Nephron progenitor cell (in vitro differentiated cells): ENCODE measurements at regions not wholly inside any gene's neighbourhood (a gene's known extent, or its start where the extent isn't known, plus 50 kb on each side); places are given as distances from the start of the nearest gene placed in this dataset.

Experiments used
- DNase-seq: peaks from one replicate; pipeline ENCODE4 v3.0.0; 2021
- H3K27ac Mint-ChIP-seq: 2 replicates; pipeline ENCODE4 v1.8.0; 2021; ENCODE audit warnings: mild to moderate bottlenecking, moderate library complexity, mixed read lengths
- H3K27me3 Mint-ChIP-seq: 2 replicates; pipeline ENCODE4 v1.8.0; 2021; ENCODE audit warnings: mild to moderate bottlenecking, low read depth, mixed read lengths; ENCODE audit not compliant: poor library complexity
- H3K36me3 Mint-ChIP-seq: 2 replicates; pipeline ENCODE4 v1.8.0; 2021; ENCODE audit warnings: low read depth, mixed read lengths
- H3K4me1 Mint-ChIP-seq: 2 replicates; pipeline ENCODE4 v1.8.0; 2021; ENCODE audit warnings: mixed read lengths
- H3K4me3 Mint-ChIP-seq: 2 replicates; pipeline ENCODE4 v1.8.0; 2021; ENCODE audit warnings: mild to moderate bottlenecking, moderate library complexity, mixed read lengths
- H3K9me3 Mint-ChIP-seq: 2 replicates; pipeline ENCODE4 v1.8.0; 2021; ENCODE audit warnings: mild to moderate bottlenecking, moderate library complexity, mixed read lengths
- TF ChIP-seq, protein P1 (sequence below): fragments of 200-600 bp; sonication (generic); IDR thresholded peaks from 2 replicates; pipeline ENCODE4 v1.5.0; 2021; ENCODE audit warnings: antibody characterized with exemption

DNA sequence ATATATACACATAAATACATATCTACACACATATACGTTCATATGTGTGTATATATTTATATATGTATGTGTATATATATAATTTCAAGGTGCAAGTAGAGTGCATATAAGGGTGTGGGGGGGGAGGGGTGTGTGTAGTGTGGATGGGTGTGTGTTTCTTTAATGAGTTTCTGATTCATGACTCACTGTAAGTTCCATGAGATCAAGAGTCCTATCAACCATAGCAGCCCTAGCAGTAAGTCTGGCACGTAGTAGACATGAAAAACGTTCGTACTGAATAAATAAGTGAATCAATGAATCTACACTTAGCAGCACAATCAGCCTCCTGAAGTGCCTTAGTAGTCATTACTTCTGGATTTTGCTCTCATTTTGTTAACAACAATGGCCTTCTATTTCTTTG lies 61.9 kb upstream of the KRTAP11-1 start:
- Mint-ChIP-seq H3K27ac (no peak overlapping the region), H3K9me3 (peaks cover 4% of the 10 kb centered on the region), H3K4me1 (no peaks in the 10 kb centered on the region), H3K36me3 (no peaks in the 10 kb centered on the region), H3K4me3 (no peak overlapping the region), H3K27me3 (peaks cover 11% of the 10 kb centered on the region)
- TF ChIP-seq, protein P1, sequence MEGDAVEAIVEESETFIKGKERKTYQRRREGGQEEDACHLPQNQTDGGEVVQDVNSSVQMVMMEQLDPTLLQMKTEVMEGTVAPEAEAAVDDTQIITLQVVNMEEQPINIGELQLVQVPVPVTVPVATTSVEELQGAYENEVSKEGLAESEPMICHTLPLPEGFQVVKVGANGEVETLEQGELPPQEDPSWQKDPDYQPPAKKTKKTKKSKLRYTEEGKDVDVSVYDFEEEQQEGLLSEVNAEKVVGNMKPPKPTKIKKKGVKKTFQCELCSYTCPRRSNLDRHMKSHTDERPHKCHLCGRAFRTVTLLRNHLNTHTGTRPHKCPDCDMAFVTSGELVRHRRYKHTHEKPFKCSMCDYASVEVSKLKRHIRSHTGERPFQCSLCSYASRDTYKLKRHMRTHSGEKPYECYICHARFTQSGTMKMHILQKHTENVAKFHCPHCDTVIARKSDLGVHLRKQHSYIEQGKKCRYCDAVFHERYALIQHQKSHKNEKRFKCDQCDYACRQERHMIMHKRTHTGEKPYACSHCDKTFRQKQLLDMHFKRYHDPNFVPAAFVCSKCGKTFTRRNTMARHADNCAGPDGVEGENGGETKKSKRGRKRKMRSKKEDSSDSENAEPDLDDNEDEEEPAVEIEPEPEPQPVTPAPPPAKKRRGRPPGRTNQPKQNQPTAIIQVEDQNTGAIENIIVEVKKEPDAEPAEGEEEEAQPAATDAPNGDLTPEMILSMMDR = no peak
- no peak for DNase-seq

DNA sequence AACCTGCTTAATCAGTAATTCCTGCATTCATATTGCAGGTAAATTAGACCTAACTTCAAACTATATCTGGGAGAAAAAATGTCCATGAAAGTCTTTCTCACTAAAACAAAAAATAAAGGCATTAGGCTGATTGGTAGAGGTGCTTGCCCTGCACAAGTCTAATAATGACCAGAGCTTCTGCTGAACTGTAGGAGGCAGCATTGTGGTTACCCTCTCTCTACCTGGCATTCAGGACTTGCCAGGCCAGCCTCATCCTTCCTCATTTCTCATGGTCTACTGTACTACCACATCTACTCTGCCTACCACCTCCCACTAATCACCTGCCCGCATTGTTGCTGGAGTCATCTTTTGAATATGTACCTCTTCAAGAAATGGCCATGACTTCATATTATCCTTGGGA lies 60.8 kb upstream of the KRTAP11-1 start:
- no peak for DNase-seq
- TF ChIP-seq, protein P1 = no peak
- H3K36me3 Mint-ChIP-seq = no peaks in the 10 kb centered on the region
- no peaks in the 10 kb centered on the region for H3K4me1 Mint-ChIP-seq
- H3K9me3 Mint-ChIP-seq = peaks cover 4% of the 10 kb centered on the region
- H3K4me3 Mint-ChIP-seq = no peak overlapping the region
- peaks cover 11% of the 10 kb centered on the region for H3K27me3 Mint-ChIP-seq
- H3K27ac Mint-ChIP-seq = no peak overlapping the region

DNA sequence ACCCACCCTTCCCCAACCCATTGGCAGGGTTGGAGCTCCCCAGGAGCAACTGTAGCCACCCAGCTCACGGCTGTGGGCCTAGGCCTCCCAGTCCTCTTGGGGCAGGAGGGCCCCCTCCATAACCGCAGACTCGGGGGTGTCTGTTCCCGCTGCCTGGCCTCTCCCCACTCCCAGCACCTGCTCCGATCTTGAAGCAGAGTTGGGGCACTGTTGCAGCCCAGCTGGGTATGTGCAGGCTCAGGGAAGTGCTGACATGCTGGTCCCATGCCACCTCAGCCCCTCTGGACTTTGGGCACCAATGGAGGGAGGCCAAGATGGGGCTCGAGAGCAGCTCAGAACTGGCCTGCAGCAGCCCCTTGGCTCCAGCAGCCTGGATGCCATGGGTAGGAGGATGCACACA lies 54.8 kb upstream of the KRTAP11-1 start:
- DNase-seq = no peak
- Mint-ChIP-seq H3K27me3 (no peaks in the 10 kb centered on the region), H3K9me3 (no peaks in the 10 kb centered on the region), H3K4me1 (no peaks in the 10 kb centered on the region), H3K27ac (no peak overlapping the region), H3K36me3 (no peaks in the 10 kb centered on the region), H3K4me3 (no peak overlapping the region)
- TF ChIP-seq, protein P1 = no peak

DNA sequence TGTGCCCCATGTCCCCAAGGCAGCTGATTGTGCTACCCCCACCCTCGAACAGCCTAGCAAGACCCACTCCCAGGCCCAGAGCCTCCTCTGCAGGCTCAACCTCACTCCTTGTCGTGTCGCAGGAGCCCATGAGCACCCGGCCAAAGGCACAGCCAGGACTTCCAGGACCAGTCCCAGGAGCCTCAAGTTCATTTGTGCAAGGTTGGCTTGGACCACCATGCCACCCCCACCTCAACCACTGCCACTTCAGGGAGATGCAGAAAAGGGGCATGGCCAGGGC lies 54.4 kb upstream of the KRTAP11-1 start:
- no peaks in the 10 kb centered on the region for H3K27me3 Mint-ChIP-seq
- TF ChIP-seq, protein P1 = no peak
- no peaks in the 10 kb centered on the region for H3K36me3 Mint-ChIP-seq
- H3K4me3 Mint-ChIP-seq = no peak overlapping the region
- no peak overlapping the region for H3K27ac Mint-ChIP-seq
- DNase-seq = no peak
- H3K9me3 Mint-ChIP-seq = no peaks in the 10 kb centered on the region
- no peaks in the 10 kb centered on the region for H3K4me1 Mint-ChIP-seq

DNA sequence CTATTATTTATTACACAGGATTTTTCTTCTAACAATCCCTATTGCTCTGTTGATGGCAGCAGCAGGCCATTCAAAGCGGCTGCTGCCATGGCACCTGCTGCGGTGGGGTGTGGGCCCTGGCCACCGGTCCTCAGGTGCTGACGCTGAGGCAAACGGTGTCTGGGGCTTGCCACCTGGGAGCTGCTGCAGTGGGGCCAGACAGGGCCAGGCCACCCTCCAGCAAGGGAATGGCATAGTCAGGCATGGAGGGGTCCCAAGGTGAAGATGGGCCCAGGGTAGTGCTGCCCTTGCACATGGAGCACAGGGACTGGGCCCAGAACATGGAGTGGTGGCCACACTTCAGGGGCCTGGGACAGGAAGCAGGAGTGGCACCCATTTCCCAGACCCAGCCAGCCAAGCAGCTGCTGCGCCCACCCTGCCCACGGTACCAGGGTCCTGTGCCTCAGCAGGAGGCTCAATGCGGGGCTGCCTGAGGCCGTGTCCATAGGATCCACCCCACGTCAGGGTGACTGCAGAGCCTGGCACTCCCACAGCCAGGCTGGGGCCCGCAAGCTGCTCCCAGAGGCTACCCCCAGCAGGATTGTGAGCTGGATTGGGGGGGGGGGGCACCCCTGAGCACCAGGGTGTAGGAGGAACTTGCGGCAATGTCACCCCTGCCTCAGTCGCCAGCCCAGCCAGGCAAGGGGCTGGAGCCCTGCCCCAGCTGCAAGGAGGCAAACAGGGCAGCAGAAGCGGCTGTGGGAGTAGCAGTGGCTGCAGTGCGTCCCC lies 53.9 kb upstream of the KRTAP11-1 start:
- DNase-seq = no peak
- Mint-ChIP-seq H3K36me3 (no peaks in the 10 kb centered on the region), H3K27ac (no peak overlapping the region), H3K4me1 (no peaks in the 10 kb centered on the region), H3K9me3 (peaks cover under 1% of the 10 kb centered on the region), H3K4me3 (no peak overlapping the region), H3K27me3 (no peaks in the 10 kb centered on the region)
- TF ChIP-seq, protein P1 = no peak

DNA sequence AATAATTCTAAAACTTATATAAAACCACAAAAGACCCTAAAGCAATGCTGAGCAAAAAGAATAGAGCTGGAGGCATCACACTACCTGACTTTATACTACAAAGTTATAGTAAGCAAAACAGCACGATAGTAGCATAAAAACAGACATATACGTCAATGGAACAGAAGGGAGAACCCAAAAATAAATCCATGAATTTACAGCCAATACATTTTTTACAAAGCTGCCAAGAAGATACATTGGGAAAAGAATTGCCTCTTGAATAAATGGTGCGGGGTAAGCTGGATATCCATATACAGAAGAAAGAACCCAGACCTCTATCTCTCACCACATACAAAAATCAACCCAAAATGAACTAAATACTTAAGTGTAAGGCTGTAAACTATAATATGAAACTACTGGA lies 51.3 kb upstream of the KRTAP11-1 start:
- Mint-ChIP-seq H3K27me3 (no peaks in the 10 kb centered on the region), H3K9me3 (peaks cover 5% of the 10 kb centered on the region), H3K4me1 (no peaks in the 10 kb centered on the region), H3K27ac (no peak overlapping the region), H3K36me3 (peaks cover 1% of the 10 kb centered on the region), H3K4me3 (no peak overlapping the region)
- TF ChIP-seq, protein P1 = no peak
- no peak for DNase-seq
